Gastrocnemius medialis (tissue), 4 donors: ENCODE measurements at regions not wholly inside any gene's neighbourhood (a gene's known extent, or its start where the extent isn't known, plus 50 kb on each side); places are given as distances from the start of the nearest gene placed in this dataset.

Source experiments
- ATAC-seq, 2 donors: fragments of 150-250 bp; one replicate each; pipeline ENCODE4 v1.9.1; 2016
- DNase-seq, 2 donors: peaks; one replicate each; pipeline ENCODE4 v3.0.0-alpha.2; 2019
- H3K27ac ChIP-seq, 4 donors: fragments of 200-600 bp; sonication (generic); 1 replicate in 1 of 4; 2 replicates in 3 of 4; pipeline ENCODE4 v1.5.1; 2016 to 2018; ENCODE audit warnings: mild to moderate bottlenecking in 2 of 4, moderate library complexity in 1 of 4
- H3K27me3 ChIP-seq, 3 donors: fragments of 200-600 bp; sonication (generic) in 2 of 3; 1 replicate in 1 of 3; 2 replicates in 2 of 3; pipeline versions ENCODE4 v1.5.1 to v1.6.0; 2016 to 2019; ENCODE audit warnings: mild to moderate bottlenecking in 1 of 3, moderate library complexity in 1 of 3
- H3K36me3 ChIP-seq, 2 donors: fragments of 200-600 bp; sonication (generic) in 1 of 2; one replicate each; pipeline ENCODE4 v1.5.1; 2017 to 2018
- H3K4me1 ChIP-seq, 2 donors: fragments of 200-600 bp; sonication (generic) in 1 of 2; one replicate each; pipeline ENCODE4 v1.5.1; 2016 to 2017; ENCODE audit warnings: mild to moderate bottlenecking in 2 of 2
- H3K4me3 ChIP-seq, 4 donors: fragments of 200-600 bp; sonication (generic) in 3 of 4; 1 replicate in 1 of 4; 2 replicates in 3 of 4; pipeline ENCODE4 v1.5.1; 2016 to 2019; ENCODE audit warnings: mild to moderate bottlenecking in 2 of 4
- H3K9me3 ChIP-seq, 3 donors: fragments of 200-600 bp; sonication (generic) in 2 of 3; 1 replicate in 1 of 3; 2 replicates in 2 of 3; pipeline ENCODE4 v1.5.1; 2016 to 2019
- POLR2A ChIP-seq, 2 donors: fragments of 450-650 bp; IDR thresholded peaks; one replicate each; pipeline ENCODE4 v1.6.1; 2017; ENCODE audit warnings: antibody characterized with exemption in 2 of 2, mild to moderate bottlenecking in 2 of 2, moderate library complexity in 2 of 2
- in situ Hi-C, 4 donors: fragments of 200-750 bp; cut with MboI; loops; one replicate each; pipeline versions ENCODE4 v1.15.0 to v1.8.0; 2017; ENCODE audit warnings: low sequenced_read_pairs in 4 of 4
- intact Hi-C: fragments of 100-400 bp; cut with DNase I; formaldehyde crosslinking; loops from one replicate; pipeline ENCODE4 v1.15.1; 2023; ENCODE audit warnings: low total_unique reads
- TF ChIP-seq, protein P1 (sequence below), 5 experiments: fragments of 450-650 bp in 3 of 5; fragments of 200-600 bp in 2 of 5; sonication (generic) in 2 of 5; IDR thresholded peaks in 4 of 5; conservative IDR thresholded peaks in 1 of 5; 1 replicate in 4 of 5; 2 replicates in 1 of 5; pipeline ENCODE4 v1.5.1; 2016 to 2019; ENCODE audit warnings: antibody characterized with exemption in 5 of 5, mild to moderate bottlenecking in 3 of 5, moderate library complexity in 3 of 5

DNA sequence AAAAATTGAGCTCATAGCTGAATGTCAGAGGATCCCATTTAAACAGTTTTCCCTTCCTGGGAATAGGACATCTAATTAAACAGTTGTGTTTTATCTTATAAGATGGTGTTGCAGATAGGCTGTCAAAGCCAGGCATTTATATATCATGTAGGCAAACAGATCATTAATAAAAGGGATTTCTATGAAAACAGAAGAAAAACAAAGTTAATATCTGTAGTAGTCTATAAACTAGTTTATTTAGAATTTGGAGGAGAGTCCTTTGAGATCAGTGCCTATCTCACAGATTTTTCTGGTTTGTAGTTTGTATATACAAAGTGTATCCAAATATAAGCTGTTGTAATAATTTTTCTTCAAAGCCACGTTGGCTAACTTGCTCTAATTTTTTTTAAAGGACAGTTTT, 1738.2 kb upstream of the PIK3C3 start:
- no peak for DNase-seq
- TF ChIP-seq, protein P1, sequence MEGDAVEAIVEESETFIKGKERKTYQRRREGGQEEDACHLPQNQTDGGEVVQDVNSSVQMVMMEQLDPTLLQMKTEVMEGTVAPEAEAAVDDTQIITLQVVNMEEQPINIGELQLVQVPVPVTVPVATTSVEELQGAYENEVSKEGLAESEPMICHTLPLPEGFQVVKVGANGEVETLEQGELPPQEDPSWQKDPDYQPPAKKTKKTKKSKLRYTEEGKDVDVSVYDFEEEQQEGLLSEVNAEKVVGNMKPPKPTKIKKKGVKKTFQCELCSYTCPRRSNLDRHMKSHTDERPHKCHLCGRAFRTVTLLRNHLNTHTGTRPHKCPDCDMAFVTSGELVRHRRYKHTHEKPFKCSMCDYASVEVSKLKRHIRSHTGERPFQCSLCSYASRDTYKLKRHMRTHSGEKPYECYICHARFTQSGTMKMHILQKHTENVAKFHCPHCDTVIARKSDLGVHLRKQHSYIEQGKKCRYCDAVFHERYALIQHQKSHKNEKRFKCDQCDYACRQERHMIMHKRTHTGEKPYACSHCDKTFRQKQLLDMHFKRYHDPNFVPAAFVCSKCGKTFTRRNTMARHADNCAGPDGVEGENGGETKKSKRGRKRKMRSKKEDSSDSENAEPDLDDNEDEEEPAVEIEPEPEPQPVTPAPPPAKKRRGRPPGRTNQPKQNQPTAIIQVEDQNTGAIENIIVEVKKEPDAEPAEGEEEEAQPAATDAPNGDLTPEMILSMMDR (IDR thresholded peaks at IDR 0.05 in 4 of 5, conservative IDR thresholded peaks at IDR 0.05 in 1 of 5), result no peak
- no peak for TF ChIP-seq POLR2A (IDR thresholded peaks at IDR 0.05)

DNA sequence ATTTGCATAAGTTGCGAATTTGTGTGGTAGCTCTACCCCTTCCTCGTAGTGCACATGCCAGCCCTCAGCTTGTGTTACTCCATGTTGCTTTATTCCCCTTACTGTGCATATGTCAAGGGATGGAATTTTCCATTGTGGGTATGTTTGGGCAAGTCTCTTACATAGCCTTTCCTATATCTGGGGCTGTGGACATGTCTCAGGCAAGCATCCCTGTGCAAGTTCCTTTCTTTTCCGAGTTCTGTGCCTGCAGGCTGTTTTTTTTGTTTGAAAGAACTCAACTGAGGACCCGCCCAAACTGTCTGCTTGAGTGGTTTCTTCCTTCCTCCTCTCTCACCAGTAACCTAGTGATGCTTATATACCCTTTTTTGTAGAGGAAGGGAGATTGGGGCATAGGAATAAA, 1739.1 kb upstream of the PIK3C3 start:
- in situ Hi-C loops (loop anchor here in 1 of 4 donors (25.0 kb wide), 1 partner anchor 96 kb away; no protein-coding TSS in a partner anchor), intact Hi-C loops (no loop called here)
- H3K36me3 ChIP-seq, result no peaks in the 10 kb centered on the region
- H3K27me3 ChIP-seq, result no peaks in the 10 kb centered on the region
- H3K27ac ChIP-seq, result no peak overlapping the region
- ATAC-seq (no peak), DNase-seq (no peak)
- TF ChIP-seq POLR2A (IDR thresholded peaks at IDR 0.05), result no peak
- TF ChIP-seq, protein P1 (IDR thresholded peaks at IDR 0.05 in 4 of 5, conservative IDR thresholded peaks at IDR 0.05 in 1 of 5), result no peak
- H3K4me1 ChIP-seq, result no peaks in the 10 kb centered on the region
- no peaks in the 10 kb centered on the region for H3K9me3 ChIP-seq
- no peak overlapping the region for H3K4me3 ChIP-seq

More for the DNA sequence above, 1738.2 kb upstream of the PIK3C3 start:
- Histone ChIP-seq H3K27ac (no peak overlapping the region), H3K4me3 (no peak overlapping the region), H3K9me3 (no peaks in the 10 kb centered on the region), H3K4me1 (no peaks in the 10 kb centered on the region), H3K27me3 (no peaks in the 10 kb centered on the region), H3K36me3 (no peaks in the 10 kb centered on the region)
- intact Hi-C loops, result no loop called here
- in situ Hi-C loops, result loop anchor here in 1 of 4 donors (25.0 kb wide), 1 partner anchor 95 kb away; no protein-coding TSS in a partner anchor
- no peak for ATAC-seq

DNA sequence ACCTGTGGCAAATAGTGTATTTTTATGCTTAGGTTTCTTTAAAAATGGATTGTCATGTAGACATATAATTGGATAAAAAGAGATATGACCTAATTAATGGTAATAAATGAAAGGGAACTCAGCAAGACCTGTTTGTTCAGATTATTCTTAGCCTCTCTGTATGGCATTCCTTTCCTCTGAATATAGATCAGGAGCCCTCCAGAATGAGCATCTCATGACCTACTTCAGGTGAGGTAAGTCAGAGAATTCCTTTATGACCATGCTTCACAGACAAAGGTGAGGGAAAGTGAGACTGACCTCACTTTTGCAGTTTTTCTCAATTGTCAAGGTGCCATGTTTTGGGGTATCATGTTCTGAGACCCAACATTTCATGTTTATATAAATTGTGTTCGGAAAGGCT, 1744.3 kb upstream of the PIK3C3 start:
- no peaks in the 10 kb centered on the region for H3K4me1 ChIP-seq
- no peaks in the 10 kb centered on the region for H3K36me3 ChIP-seq
- H3K27me3 ChIP-seq, result no peaks in the 10 kb centered on the region
- in situ Hi-C loops, result loop anchor here in 1 of 4 donors (25.0 kb wide), 1 partner anchor 102 kb away; no protein-coding TSS in a partner anchor
- no peak overlapping the region for H3K4me3 ChIP-seq
- TF ChIP-seq, protein P1 (IDR thresholded peaks at IDR 0.05 in 4 of 5, conservative IDR thresholded peaks at IDR 0.05 in 1 of 5), result no peak
- no peak for TF ChIP-seq POLR2A (IDR thresholded peaks at IDR 0.05)
- intact Hi-C loops, result no loop called here
- no peaks in the 10 kb centered on the region for H3K9me3 ChIP-seq
- no peak for DNase-seq
- no peak for ATAC-seq
- H3K27ac ChIP-seq, result no peak overlapping the region

DNA sequence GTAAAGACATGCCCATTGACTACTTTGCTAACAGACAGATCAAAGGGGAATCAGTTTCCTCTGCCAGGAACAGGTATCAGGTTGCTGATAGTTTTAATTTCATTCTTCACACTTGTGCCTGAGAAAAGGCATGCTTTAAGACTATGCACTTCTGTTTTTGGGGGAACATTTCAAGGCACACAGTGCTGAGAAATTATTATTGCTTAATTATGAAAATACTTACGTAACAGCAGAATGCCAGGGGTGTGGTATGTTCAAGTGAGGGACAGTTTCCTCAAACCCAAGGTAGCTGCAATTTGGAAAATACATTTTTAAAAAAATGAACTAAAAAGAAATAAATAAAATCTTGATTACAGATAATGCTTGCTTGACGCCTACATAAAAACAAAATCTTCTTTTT, 1746.1 kb upstream of the PIK3C3 start:
- Histone ChIP-seq H3K4me3 (no peak overlapping the region), H3K36me3 (no peaks in the 10 kb centered on the region), H3K27me3 (no peaks in the 10 kb centered on the region), H3K9me3 (no peaks in the 10 kb centered on the region), H3K27ac (no peak overlapping the region), H3K4me1 (no peaks in the 10 kb centered on the region)
- TF ChIP-seq, protein P1 (IDR thresholded peaks at IDR 0.05 in 4 of 5, conservative IDR thresholded peaks at IDR 0.05 in 1 of 5), result no peak
- no peak for TF ChIP-seq POLR2A (IDR thresholded peaks at IDR 0.05)
- in situ Hi-C loops (loop anchor here in 1 of 4 donors (25.0 kb wide), 1 partner anchor 103 kb away; no protein-coding TSS in a partner anchor), intact Hi-C loops (no loop called here)
- no peak for DNase-seq
- no peak for ATAC-seq

DNA sequence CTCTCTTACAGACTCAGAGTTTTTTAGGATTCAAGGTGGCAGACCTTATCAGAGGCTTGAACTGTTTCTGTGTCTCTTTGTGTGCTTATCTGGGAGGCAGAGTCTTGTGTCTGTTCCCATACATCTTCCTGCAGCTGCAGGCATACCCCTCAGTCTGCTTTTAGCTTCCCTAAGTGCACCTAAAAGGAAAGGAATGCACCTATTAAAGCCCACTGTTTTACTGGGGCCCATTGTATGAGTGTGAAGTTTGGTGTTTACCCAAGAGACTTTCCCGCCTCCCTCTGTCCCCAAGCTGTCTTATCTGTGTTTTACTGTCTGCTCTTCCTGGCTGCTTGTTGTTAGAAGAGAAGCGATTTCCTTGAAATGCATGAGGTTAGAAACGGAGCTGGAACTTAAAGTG, 1757.3 kb upstream of the PIK3C3 start:
- intact Hi-C loops (no loop called here), in situ Hi-C loops (no loop called here)
- TF ChIP-seq, protein P1 (IDR thresholded peaks at IDR 0.05 in 4 of 5, conservative IDR thresholded peaks at IDR 0.05 in 1 of 5), result no peak
- no peak for TF ChIP-seq POLR2A (IDR thresholded peaks at IDR 0.05)
- no peaks in the 10 kb centered on the region for H3K27me3 ChIP-seq
- H3K4me1 ChIP-seq, result no peaks in the 10 kb centered on the region
- no peaks in the 10 kb centered on the region for H3K9me3 ChIP-seq
- H3K36me3 ChIP-seq, result no peaks in the 10 kb centered on the region
- H3K4me3 ChIP-seq, result no peak overlapping the region
- no peak for DNase-seq
- H3K27ac ChIP-seq, result no peak overlapping the region
- ATAC-seq, result no peak
